Suprapubic skin (tissue), 4 donors: ENCODE measurements at regions not wholly inside any gene's neighbourhood (a gene's known extent, or its start where the extent isn't known, plus 50 kb on each side); places are given as distances from the start of the nearest gene placed in this dataset.

ENCODE experiments used
- DNase-seq, 2 donors: peaks; one replicate each; pipeline ENCODE4 v3.0.0-alpha.2; 2019; ENCODE audit warnings: low spot score in 2 of 2
- H3K27ac ChIP-seq: fragments of 200-600 bp; sonication (generic); one replicate; pipeline ENCODE4 v1.5.1; 2019
- H3K27me3 ChIP-seq: fragments of 200-600 bp; sonication (generic); one replicate; pipeline ENCODE4 v1.5.1; 2019
- H3K36me3 ChIP-seq: fragments of 200-600 bp; sonication (generic); one replicate; pipeline ENCODE4 v1.5.1; 2019
- H3K4me1 ChIP-seq: fragments of 200-600 bp; sonication (generic); one replicate; pipeline ENCODE4 v1.5.1; 2019
- H3K4me3 ChIP-seq: fragments of 200-600 bp; sonication (generic); one replicate; pipeline ENCODE4 v1.5.1; 2019; ENCODE audit warnings: mild to moderate bottlenecking
- H3K9me3 ChIP-seq: fragments of 200-600 bp; sonication (generic); one replicate; pipeline ENCODE4 v1.5.1; 2019
- EP300 ChIP-seq: sonication (generic); formaldehyde crosslinking; IDR thresholded peaks from one replicate; pipeline ENCODE4 v1.6.1; 2017; ENCODE audit warnings: antibody characterized with exemption
- POLR2A ChIP-seq, 2 donors: fragments of 450-650 bp; IDR thresholded peaks; one replicate each; pipeline ENCODE4 v1.6.1; 2017; ENCODE audit warnings: antibody characterized with exemption in 2 of 2, mild to moderate bottlenecking in 2 of 2, moderate library complexity in 2 of 2
- POLR2AphosphoS5 ChIP-seq, 3 donors: sonication (generic); formaldehyde crosslinking; IDR thresholded peaks; one replicate each; pipeline ENCODE4 v1.6.1; 2017; ENCODE audit warnings: antibody characterized with exemption in 3 of 3
- WGBS: methylation state at CpG from one replicate; pipeline ENCODE4 v1.1.5; 2018; 5-methylcytosine and 5-hydroxymethylcytosine counted together
- TF ChIP-seq, protein P1 (sequence below), 2 donors: fragments of 200-600 bp in 1 of 2; fragments of 450-650 bp in 1 of 2; sonication (generic) in 1 of 2; IDR thresholded peaks; one replicate each; pipeline ENCODE4 v1.5.1; 2016 to 2019; ENCODE audit warnings: antibody characterized with exemption in 2 of 2, mild to moderate bottlenecking in 1 of 2, moderate library complexity in 1 of 2

DNA sequence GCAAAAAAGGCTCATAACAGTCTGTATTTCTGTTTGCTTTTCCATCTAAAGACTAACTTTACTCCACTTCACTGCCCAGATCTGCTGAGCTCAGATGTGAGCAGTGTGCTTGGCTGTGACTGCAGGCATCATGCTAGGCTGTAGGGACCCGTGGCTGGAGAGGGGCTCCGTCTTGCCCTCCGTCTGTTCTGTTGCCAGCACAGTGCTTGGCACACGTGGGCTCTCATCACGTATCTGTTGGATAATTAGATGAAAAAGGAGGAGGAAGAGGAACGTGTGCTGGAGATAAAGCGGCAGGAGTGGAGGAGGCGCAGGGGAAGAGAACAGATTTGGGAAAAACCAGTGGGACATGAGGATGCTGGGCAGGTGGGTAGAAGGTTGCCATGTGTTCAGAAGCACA, 57.6 kb upstream of the IER3 start:
- peaks cover 10% of the 10 kb centered on the region for H3K4me1 ChIP-seq
- H3K9me3 ChIP-seq, result no peaks in the 10 kb centered on the region
- no peak for DNase-seq
- H3K27ac ChIP-seq, result no peak overlapping the region
- TF ChIP-seq POLR2A (IDR thresholded peaks at IDR 0.05), result no peak
- 87% methylated on average over 8 of the region's 8 CpGs for WGBS
- no peaks in the 10 kb centered on the region for H3K27me3 ChIP-seq
- no peaks in the 10 kb centered on the region for H3K36me3 ChIP-seq
- H3K4me3 ChIP-seq, result no peak overlapping the region

DNA sequence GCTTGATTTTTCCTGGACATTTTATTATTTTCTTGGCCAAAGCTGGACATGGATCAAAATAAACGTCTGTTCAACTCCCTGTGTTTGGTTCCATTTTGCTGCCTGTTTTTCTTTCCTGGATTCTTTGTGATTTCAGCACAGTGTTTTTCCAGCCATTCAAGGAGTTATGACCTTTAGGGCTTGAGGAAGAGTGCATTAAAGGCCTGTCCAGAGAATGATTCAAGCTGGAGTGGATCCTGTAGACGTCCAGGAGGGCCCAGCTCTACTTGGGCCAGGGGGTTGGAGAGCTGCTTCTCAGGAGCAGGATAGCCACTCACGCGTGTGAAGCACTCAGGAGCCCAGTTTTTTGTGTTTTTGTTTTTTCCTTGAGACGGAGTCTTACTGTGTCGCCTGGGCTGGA, 56.5 kb upstream of the IER3 start:
- no peak for DNase-seq
- H3K4me3 ChIP-seq, result no peak overlapping the region
- H3K27me3 ChIP-seq, result no peaks in the 10 kb centered on the region
- no peaks in the 10 kb centered on the region for H3K9me3 ChIP-seq
- no peak overlapping the region for H3K27ac ChIP-seq
- peaks cover 10% of the 10 kb centered on the region for H3K4me1 ChIP-seq
- TF ChIP-seq, protein P1, sequence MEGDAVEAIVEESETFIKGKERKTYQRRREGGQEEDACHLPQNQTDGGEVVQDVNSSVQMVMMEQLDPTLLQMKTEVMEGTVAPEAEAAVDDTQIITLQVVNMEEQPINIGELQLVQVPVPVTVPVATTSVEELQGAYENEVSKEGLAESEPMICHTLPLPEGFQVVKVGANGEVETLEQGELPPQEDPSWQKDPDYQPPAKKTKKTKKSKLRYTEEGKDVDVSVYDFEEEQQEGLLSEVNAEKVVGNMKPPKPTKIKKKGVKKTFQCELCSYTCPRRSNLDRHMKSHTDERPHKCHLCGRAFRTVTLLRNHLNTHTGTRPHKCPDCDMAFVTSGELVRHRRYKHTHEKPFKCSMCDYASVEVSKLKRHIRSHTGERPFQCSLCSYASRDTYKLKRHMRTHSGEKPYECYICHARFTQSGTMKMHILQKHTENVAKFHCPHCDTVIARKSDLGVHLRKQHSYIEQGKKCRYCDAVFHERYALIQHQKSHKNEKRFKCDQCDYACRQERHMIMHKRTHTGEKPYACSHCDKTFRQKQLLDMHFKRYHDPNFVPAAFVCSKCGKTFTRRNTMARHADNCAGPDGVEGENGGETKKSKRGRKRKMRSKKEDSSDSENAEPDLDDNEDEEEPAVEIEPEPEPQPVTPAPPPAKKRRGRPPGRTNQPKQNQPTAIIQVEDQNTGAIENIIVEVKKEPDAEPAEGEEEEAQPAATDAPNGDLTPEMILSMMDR (IDR thresholded peaks at IDR 0.05), result no peak
- TF ChIP-seq POLR2AphosphoS5 (IDR thresholded peaks at IDR 0.05), result no peak
- TF ChIP-seq EP300, result no peak
- TF ChIP-seq POLR2A (IDR thresholded peaks at IDR 0.05), result no peak
- no peaks in the 10 kb centered on the region for H3K36me3 ChIP-seq
- 70% methylated on average over 6 of the region's 6 CpGs for WGBS

DNA sequence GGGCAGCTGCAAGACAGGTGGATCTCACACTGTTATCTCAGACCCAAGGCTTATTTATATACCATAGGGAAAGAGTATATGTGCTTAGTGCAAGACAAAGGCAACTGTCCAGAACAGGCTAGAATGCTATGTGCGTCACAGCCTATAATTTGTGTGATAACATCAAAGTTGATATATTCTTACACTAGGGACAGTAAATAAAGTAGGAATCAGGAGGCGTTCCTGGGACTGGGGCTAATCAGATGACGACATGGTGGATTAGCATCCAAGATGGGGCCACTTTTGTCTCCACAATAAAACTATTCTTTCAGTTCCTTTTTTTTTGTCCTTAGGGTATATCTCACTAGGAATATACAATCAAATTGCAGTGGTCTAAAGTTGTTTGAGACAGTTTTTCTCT, 54.9 kb upstream of the IER3 start:
- no peak overlapping the region for H3K4me3 ChIP-seq
- H3K9me3 ChIP-seq, result no peaks in the 10 kb centered on the region
- H3K4me1 ChIP-seq, result peaks cover 10% of the 10 kb centered on the region
- H3K27me3 ChIP-seq, result no peaks in the 10 kb centered on the region
- TF ChIP-seq, protein P1 (IDR thresholded peaks at IDR 0.05), result no peak
- no peak for TF ChIP-seq EP300
- TF ChIP-seq POLR2A (IDR thresholded peaks at IDR 0.05), result no peak
- no peak for TF ChIP-seq POLR2AphosphoS5 (IDR thresholded peaks at IDR 0.05)
- no peak for DNase-seq
- no peak overlapping the region for H3K27ac ChIP-seq
- H3K36me3 ChIP-seq, result no peaks in the 10 kb centered on the region
- WGBS, result 67% methylated on average over 3 of the region's 3 CpGs

DNA sequence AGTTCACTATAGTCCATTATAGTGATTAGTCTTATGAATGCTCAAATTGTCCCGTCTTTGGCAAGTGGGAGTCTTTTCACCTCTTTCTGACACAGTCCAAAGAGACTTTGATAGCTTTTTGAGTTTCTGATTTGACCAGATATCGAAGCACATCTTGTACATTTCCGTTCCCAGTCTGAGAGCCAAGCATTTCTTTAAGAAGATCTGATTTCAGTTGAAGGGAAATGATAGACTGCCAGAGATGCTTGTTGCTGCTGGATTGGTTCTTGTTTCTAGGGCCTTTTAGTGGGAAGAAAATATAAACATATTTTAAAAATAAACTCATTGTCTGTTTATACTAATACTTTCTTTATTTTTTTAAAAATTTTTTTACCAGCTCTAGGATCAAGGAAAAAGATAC, 54.1 kb upstream of the IER3 start:
- Histone ChIP-seq H3K9me3 (no peaks in the 10 kb centered on the region), H3K27me3 (no peaks in the 10 kb centered on the region), H3K4me1 (peaks cover 13% of the 10 kb centered on the region), H3K4me3 (no peak overlapping the region), H3K36me3 (no peaks in the 10 kb centered on the region), H3K27ac (no peak overlapping the region)
- TF ChIP-seq POLR2AphosphoS5 (IDR thresholded peaks at IDR 0.05) (no peak), POLR2A (IDR thresholded peaks at IDR 0.05) (no peak), EP300 (no peak)
- TF ChIP-seq, protein P1 (IDR thresholded peaks at IDR 0.05), result no peak
- WGBS, result 73% methylated on average over 3 of the region's 3 CpGs
- DNase-seq, result no peak

DNA sequence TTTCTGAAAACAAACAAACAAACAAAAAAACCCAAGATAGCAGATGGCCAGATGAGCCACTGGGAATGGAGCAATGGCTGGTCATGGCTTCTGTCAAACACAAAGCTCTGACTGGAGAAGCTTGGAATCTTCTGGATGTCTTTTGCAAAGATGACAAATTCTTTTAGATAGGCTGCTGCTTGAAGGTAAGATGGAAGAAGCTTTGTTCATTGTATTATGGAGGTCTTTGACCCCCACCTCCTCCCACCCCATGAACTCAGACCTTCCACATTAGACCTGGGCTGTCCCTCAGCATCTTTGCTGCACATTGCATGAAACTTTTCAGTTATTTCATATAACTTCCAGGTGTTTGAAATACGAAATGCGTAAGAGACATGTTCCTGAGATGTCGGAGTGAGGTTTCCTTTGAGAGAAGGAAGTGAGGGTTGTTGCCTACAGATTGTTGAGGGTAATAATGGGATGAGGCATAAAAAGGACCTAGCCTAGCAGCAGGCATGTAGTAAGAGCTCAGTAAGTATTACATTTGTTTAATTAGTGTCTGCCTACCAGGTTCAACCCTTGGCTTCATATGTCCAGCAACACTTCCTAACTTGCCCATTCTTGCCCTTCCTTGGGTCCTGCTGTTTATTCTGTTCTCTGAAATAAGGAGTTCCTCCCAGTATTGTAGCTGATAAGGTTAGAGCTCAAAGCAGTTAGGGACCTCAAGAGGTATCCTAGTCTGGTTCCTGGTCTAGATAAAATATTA, 51.4 kb upstream of the IER3 start:
- no peak for TF ChIP-seq EP300
- no peak for TF ChIP-seq POLR2AphosphoS5 (IDR thresholded peaks at IDR 0.05)
- TF ChIP-seq, protein P1 (IDR thresholded peaks at IDR 0.05), result no peak
- TF ChIP-seq POLR2A (IDR thresholded peaks at IDR 0.05), result no peak
- no peaks in the 10 kb centered on the region for H3K9me3 ChIP-seq
- no peaks in the 10 kb centered on the region for H3K36me3 ChIP-seq
- no peak for DNase-seq
- peaks cover 14% of the 10 kb centered on the region for H3K4me1 ChIP-seq
- WGBS, result 90% methylated on average over 3 of the region's 3 CpGs
- no peak overlapping the region for H3K4me3 ChIP-seq
- H3K27ac ChIP-seq, result no peak overlapping the region
- H3K27me3 ChIP-seq, result no peaks in the 10 kb centered on the region
